Vagina (tissue), 2 donors: ENCODE measurements at regions not wholly inside any gene's neighbourhood (a gene's known extent, or its start where the extent isn't known, plus 50 kb on each side); places are given as distances from the start of the nearest gene placed in this dataset.

ENCODE experiments used
- DNase-seq, 2 donors: peaks; one replicate each; pipeline ENCODE4 v3.0.0-alpha.2; 2017; ENCODE audit errors: extremely low spot score in 2 of 2
- H3K27ac ChIP-seq: fragments of 200-600 bp; sonication (generic); one replicate; pipeline ENCODE4 v1.5.1; 2019
- H3K27me3 ChIP-seq: fragments of 200-600 bp; sonication (generic); one replicate; pipeline ENCODE4 v1.5.1; 2019
- H3K36me3 ChIP-seq, 2 donors: fragments of 200-600 bp; sonication (generic); one replicate each; pipeline ENCODE4 v1.5.1; 2017 to 2019
- H3K4me1 ChIP-seq: fragments of 200-600 bp; sonication (generic); one replicate; pipeline ENCODE4 v1.5.1; 2019
- H3K4me3 ChIP-seq, 2 donors: fragments of 200-600 bp; sonication (generic); 1 replicate in 1 of 2; 2 replicates in 1 of 2; pipeline ENCODE4 v1.5.1; 2016 to 2019
- H3K9me3 ChIP-seq: fragments of 200-600 bp; sonication (generic); one replicate; pipeline ENCODE4 v1.5.1; 2019
- CTCF ChIP-seq, 3 experiments: fragments of 450-650 bp in 2 of 3; fragments of 200-600 bp in 1 of 3; sonication (generic) in 1 of 3; IDR thresholded peaks; one replicate each; pipeline ENCODE4 v1.5.1; 2017 to 2019; ENCODE audit warnings: antibody characterized with exemption in 3 of 3, mild to moderate bottlenecking in 2 of 3, moderate library complexity in 2 of 3
- POLR2A ChIP-seq, 2 donors: fragments of 450-650 bp; IDR thresholded peaks; one replicate each; pipeline ENCODE4 v1.6.1; 2017; ENCODE audit warnings: antibody characterized with exemption in 2 of 2, mild to moderate bottlenecking in 2 of 2, moderate library complexity in 2 of 2
- POLR2AphosphoS5 ChIP-seq, 2 donors: sonication (generic); formaldehyde crosslinking; IDR thresholded peaks; one replicate each; pipeline ENCODE4 v1.9.0; 2017; ENCODE audit warnings: antibody characterized with exemption in 2 of 2, mild to moderate bottlenecking in 2 of 2, low read depth in 1 of 2; ENCODE audit not compliant: insufficient read depth in 1 of 2
- intact Hi-C: fragments of 100-400 bp; cut with DNase I; formaldehyde crosslinking; loops from one replicate; pipeline ENCODE4 v1.15.1; 2023

DNA sequence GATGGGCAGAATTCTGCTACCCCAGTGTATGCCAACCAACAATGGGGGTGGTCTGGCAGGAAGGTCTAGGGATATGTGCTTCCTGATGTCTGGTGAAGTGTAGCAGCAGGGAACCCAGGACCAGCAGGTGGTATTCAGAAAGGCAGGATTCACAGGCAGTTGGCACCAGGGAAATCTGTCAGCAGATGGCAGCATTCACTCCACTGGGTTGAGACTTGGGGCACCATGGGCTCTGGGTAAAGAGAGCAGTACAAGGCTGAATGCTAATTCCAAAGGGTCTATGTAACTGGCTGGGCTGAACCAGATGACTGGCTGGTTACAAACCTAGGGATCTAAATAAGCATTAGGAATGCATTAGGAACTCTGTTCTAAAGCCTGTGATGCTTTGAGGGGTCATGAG lies 466.9 kb upstream of the STXBP6 start:
- TF ChIP-seq POLR2A (IDR thresholded peaks at IDR 0.05), result no peak
- TF ChIP-seq POLR2AphosphoS5 (IDR thresholded peaks at IDR 0.05; ENCODE audit: insufficient read depth in 1 of 2, low read depth in 1 of 2), result no peak
- no peak for TF ChIP-seq CTCF (IDR thresholded peaks at IDR 0.05)
- Histone ChIP-seq H3K4me1 (no peaks in the 10 kb centered on the region), H3K9me3 (no peaks in the 10 kb centered on the region), H3K27me3 (no peaks in the 10 kb centered on the region), H3K36me3 (no peaks in the 10 kb centered on the region), H3K4me3 (no peak overlapping the region), H3K27ac (no peak overlapping the region)
- DNase-seq, result no peak
- intact Hi-C loops, result no loop called here

DNA sequence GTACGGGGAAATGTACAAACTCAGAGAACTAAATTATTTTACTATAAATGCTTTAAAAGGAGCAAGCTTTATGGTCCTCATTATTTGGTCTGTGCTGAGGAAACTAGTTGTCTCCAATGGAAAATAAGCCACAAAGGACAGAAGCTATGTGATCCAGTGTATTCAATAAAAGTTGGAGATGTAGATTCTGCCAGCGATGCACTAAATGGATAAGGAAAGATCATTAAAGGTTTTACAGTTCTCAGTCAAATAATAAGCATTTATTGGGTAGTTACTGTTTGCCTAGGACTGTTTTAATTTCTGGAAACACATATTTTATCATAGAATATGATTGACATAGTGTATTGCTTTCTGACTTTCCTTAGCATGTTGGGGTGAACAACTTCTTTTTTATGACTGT lies 458.9 kb upstream of the STXBP6 start:
- no peak for DNase-seq
- H3K4me1 ChIP-seq, result no peaks in the 10 kb centered on the region
- no peaks in the 10 kb centered on the region for H3K27me3 ChIP-seq
- intact Hi-C loops, result no loop called here
- no peaks in the 10 kb centered on the region for H3K36me3 ChIP-seq
- no peaks in the 10 kb centered on the region for H3K9me3 ChIP-seq
- no peak overlapping the region for H3K27ac ChIP-seq
- TF ChIP-seq POLR2AphosphoS5 (IDR thresholded peaks at IDR 0.05; ENCODE audit: insufficient read depth in 1 of 2, low read depth in 1 of 2) (no peak), CTCF (IDR thresholded peaks at IDR 0.05) (no peak), POLR2A (IDR thresholded peaks at IDR 0.05) (no peak)
- no peak overlapping the region for H3K4me3 ChIP-seq

DNA sequence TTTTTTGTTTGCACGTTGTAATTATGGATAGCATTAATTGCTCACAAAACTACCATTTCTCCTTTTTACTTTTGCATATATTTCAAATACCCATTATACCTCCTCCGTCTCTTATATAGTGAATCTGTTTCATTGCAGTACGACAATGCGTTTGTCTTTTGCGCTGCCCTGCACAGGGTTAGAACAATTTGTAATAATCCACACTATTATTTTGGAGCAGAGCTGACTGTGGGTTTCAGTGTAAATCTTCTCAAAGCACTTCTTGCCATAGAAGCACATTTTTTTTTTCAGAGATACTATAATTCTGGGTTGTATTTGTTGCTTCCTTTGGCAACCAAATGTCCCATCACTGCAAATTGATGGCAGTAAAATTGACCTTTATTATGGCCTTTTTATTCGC lies 451.8 kb upstream of the STXBP6 start:
- Histone ChIP-seq H3K27me3 (no peaks in the 10 kb centered on the region), H3K27ac (no peak overlapping the region), H3K4me3 (no peak overlapping the region), H3K9me3 (no peaks in the 10 kb centered on the region), H3K4me1 (no peaks in the 10 kb centered on the region), H3K36me3 (no peaks in the 10 kb centered on the region)
- no peak for DNase-seq
- intact Hi-C loops, result no loop called here
- TF ChIP-seq CTCF (IDR thresholded peaks at IDR 0.05) (no peak), POLR2A (IDR thresholded peaks at IDR 0.05) (no peak), POLR2AphosphoS5 (IDR thresholded peaks at IDR 0.05; ENCODE audit: insufficient read depth in 1 of 2, low read depth in 1 of 2) (no peak)

DNA sequence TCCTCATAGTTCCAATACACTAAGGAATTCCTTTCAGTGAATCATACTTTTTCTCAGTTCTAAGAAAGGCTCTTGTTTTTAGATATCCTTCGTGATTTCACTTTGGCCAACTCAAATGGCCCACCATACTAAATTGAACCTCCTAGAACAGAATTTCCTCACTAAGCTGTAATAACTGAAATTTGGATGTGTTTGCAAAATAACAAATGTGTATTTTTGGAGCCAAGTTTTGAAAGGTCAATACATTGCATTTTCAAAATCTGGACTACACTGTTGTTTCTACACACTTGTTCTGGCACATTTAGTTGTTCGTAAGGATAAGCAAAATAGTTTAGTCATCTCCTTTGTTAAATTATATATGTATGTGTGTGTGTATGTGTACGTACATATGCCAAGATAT lies 439.0 kb upstream of the STXBP6 start:
- H3K4me3 ChIP-seq, result no peak overlapping the region
- H3K27me3 ChIP-seq, result no peaks in the 10 kb centered on the region
- H3K36me3 ChIP-seq, result no peaks in the 10 kb centered on the region
- intact Hi-C loops, result no loop called here
- no peaks in the 10 kb centered on the region for H3K9me3 ChIP-seq
- no peak overlapping the region for H3K27ac ChIP-seq
- DNase-seq, result no peak
- H3K4me1 ChIP-seq, result no peaks in the 10 kb centered on the region
- no peak for TF ChIP-seq CTCF (IDR thresholded peaks at IDR 0.05)
- TF ChIP-seq POLR2A (IDR thresholded peaks at IDR 0.05), result no peak
- no peak for TF ChIP-seq POLR2AphosphoS5 (IDR thresholded peaks at IDR 0.05; ENCODE audit: insufficient read depth in 1 of 2, low read depth in 1 of 2)

DNA sequence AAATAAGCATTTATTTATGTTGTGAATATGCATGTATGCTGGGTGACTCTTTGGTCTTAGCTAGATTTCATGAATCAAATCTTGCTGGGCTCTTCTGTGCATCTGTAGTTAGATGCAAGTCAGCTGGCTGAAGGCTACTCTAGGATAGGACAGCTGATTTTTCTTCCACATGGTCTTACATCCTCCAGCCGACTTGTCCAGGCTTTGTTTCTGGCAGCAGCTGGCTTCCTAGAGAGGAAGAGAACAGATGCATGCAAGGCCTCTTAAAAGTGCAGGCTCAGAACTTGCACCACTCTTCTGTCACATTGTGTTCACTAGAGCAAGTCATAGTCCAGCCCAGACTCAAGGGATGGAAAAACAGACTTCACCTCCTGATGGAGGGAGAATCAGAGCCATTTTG lies 435.4 kb upstream of the STXBP6 start:
- H3K9me3 ChIP-seq, result no peaks in the 10 kb centered on the region
- H3K4me3 ChIP-seq, result no peak overlapping the region
- H3K4me1 ChIP-seq, result no peaks in the 10 kb centered on the region
- no peak overlapping the region for H3K27ac ChIP-seq
- intact Hi-C loops, result no loop called here
- DNase-seq, result no peak
- no peaks in the 10 kb centered on the region for H3K36me3 ChIP-seq
- H3K27me3 ChIP-seq, result no peaks in the 10 kb centered on the region
- TF ChIP-seq POLR2AphosphoS5 (IDR thresholded peaks at IDR 0.05; ENCODE audit: insufficient read depth in 1 of 2, low read depth in 1 of 2), result no peak
- no peak for TF ChIP-seq POLR2A (IDR thresholded peaks at IDR 0.05)
- TF ChIP-seq CTCF (IDR thresholded peaks at IDR 0.05), result no peak
